Heart right ventricle (tissue), 16 donors: ENCODE measurements at regions not wholly inside any gene's neighbourhood (a gene's known extent, or its start where the extent isn't known, plus 50 kb on each side); places are given as distances from the start of the nearest gene placed in this dataset.

ENCODE experiments used
- ATAC-seq, 8 donors: fragments of 200-7000 bp; cut with Tn5 transposase; one replicate each; pipeline ENCODE4 v1.9.1; 2020; ENCODE audit warnings: mild to moderate bottlenecking in 8 of 8, moderate library complexity in 8 of 8, moderate number of reproducible peaks in 1 of 8
- DNase-seq, 2 donors: peaks; one replicate each; pipeline ENCODE4 v3.0.0-alpha.2; 2020
- H3K27ac ChIP-seq, 10 donors: fragments of 200-600 bp; sonication (generic) in 2 of 10; one replicate each; pipeline versions ENCODE4 v1.5.0 to v1.8.0; 2020 to 2022; ENCODE audit warnings: mild to moderate bottlenecking in 3 of 10
- H3K27me3 ChIP-seq, 7 donors: fragments of 200-600 bp; one replicate each; pipeline ENCODE4 v1.8.0; 2021 to 2022; ENCODE audit warnings: mild to moderate bottlenecking in 2 of 7
- H3K36me3 ChIP-seq, 9 donors: fragments of 200-600 bp; sonication (generic) in 1 of 9; one replicate each; pipeline versions ENCODE4 v1.5.0 to v1.8.0; 2020 to 2022; ENCODE audit warnings: mild to moderate bottlenecking in 2 of 9
- H3K4me1 ChIP-seq, 9 donors: fragments of 200-600 bp; sonication (generic) in 1 of 9; one replicate each; pipeline versions ENCODE4 v1.5.0 to v1.8.0; 2020 to 2022; ENCODE audit warnings: mild to moderate bottlenecking in 4 of 9
- H3K4me3 ChIP-seq, 10 donors: fragments of 200-600 bp; sonication (generic) in 2 of 10; one replicate each; pipeline versions ENCODE4 v1.5.0 to v1.8.0; 2020 to 2022; ENCODE audit warnings: mild to moderate bottlenecking in 7 of 10, moderate library complexity in 2 of 10
- H3K9me3 ChIP-seq, 11 donors: fragments of 200-600 bp in 10 of 11; sonication (generic) in 2 of 11; one replicate each; pipeline versions ENCODE4 v1.5.0 to v1.8.0; 2013 to 2022; ENCODE audit warnings: mild to moderate bottlenecking in 2 of 11, control low read depth in 1 of 11, moderate library complexity in 1 of 11
- CTCF ChIP-seq, 9 donors: fragments of 200-600 bp; sonication (generic) in 2 of 9; IDR thresholded peaks; one replicate each; pipeline versions ENCODE4 v1.5.0 to v1.8.0; 2021 to 2022; ENCODE audit warnings: antibody characterized with exemption in 9 of 9, mild to moderate bottlenecking in 5 of 9, moderate library complexity in 1 of 9
- whole genome bisulfite sequencing, 2 donors: extraction: QIAGEN DNeasy Blood & Tissue Kit; methylation state at CpG; one replicate each; pipeline ENCODE4 v1.1.7; 2013; ENCODE audit warnings: inconsistent platforms in 1 of 2; 5-methylcytosine and 5-hydroxymethylcytosine counted together
- intact Hi-C, 10 donors: fragments of 100-400 bp; cut with DNase I; formaldehyde crosslinking; loops; one replicate each; pipeline versions ENCODE4 v1.11.1 to v1.14.2; 2022
- donor health status: Arrhythmogenic right ventricular cardiomyopathy.
- donor health status: ischemic (EF 13 %, LVEDD 7.1; RV severe dilation, severe dysfunction).
- donor health status: healthy with polysubstance abuse.
- donor health status: DM: no; HTN: yes; CAD: no.
- donor health status: DM: no; HTN: no; CAD: no.
- donor health status: ischemic (EF 25% LVEDD 6.9; RV normal size, moderate dysfunction).
- donor health status: ischemic (EF 25% LVEDD 5.7; RV mildly dilated, moderate dysfunction).
- donor health status: healthy.
- donor health status: DM: yes; HTN: yes; CAD: no.
- donor health status: Ischemic cardiomyopathy.
- donor health status: ischemic (EF 35%, LVEDD 5.7; RV mildly dilated, moderate dysfunction).
- donor health status: nonischemic (EF 11% LVEDD 7.7; RV severe dilation, severe dysfunction).
- donor health status: DM: yes; HTN: yes; CAD: no.
- donor health status: PGD.
- donor health status: ischemic (EF 29% LVEDD 5.4; RV normal size, mild dysfunction).
- donor health status: nonischemic (EF 23%, LVEDD 6.1; RV moderate dilation, normal function).

- H3K4me1 ChIP-seq: no peaks in the 10 kb centered on the region
- H3K36me3 ChIP-seq: no peaks in the 10 kb centered on the region
- ATAC-seq (no peak), DNase-seq (no peak)
- no peaks in the 10 kb centered on the region for H3K27me3 ChIP-seq
- H3K4me3 ChIP-seq: no peak overlapping the region
- no peak overlapping the region for H3K27ac ChIP-seq
- no peak for TF ChIP-seq CTCF (IDR thresholded peaks at IDR 0.05)
- intact Hi-C loops: no loop called here
- peaks cover 0 to 24% (median 0%) of the 10 kb centered on the region in 11 donors for H3K9me3 ChIP-seq
- WGBS, 2 donors: 70 to 88% methylated on average over 3 of the region's 3 CpGs
Observed at GRCh38 chr6:76593668-76594067, 521.2 kb upstream of the IMPG1 start.

- DNase-seq: no peak
- intact Hi-C loops: no loop called here
Observed at GRCh38 chr6:76592566-76592965, 520.1 kb upstream of the IMPG1 start.

GRCh38 chr6:76587271-76587670, 514.8 kb upstream of the IMPG1 start:
- Histone ChIP-seq H3K27me3 (no peaks in the 10 kb centered on the region), H3K4me3 (no peak overlapping the region), H3K27ac (no peak overlapping the region), H3K9me3 (peaks cover 0 to 18% (median 0%) of the 10 kb centered on the region in 11 donors), H3K36me3 (no peaks in the 10 kb centered on the region), H3K4me1 (no peaks in the 10 kb centered on the region)
- no peak for TF ChIP-seq CTCF (IDR thresholded peaks at IDR 0.05)
- intact Hi-C loops: no loop called here
- ATAC-seq: no peak
- WGBS, 2 donors: 29 to 47% methylated on average over 2 of the region's 2 CpGs
- no peak for DNase-seq

More at GRCh38 chr6:76592566-76592965, 520.1 kb upstream of the IMPG1 start:
- no peaks in the 10 kb centered on the region for H3K27me3 ChIP-seq
- H3K4me1 ChIP-seq: no peaks in the 10 kb centered on the region
- no peaks in the 10 kb centered on the region for H3K36me3 ChIP-seq
- no peak overlapping the region for H3K27ac ChIP-seq
- TF ChIP-seq CTCF (IDR thresholded peaks at IDR 0.05): no peak
- peaks cover 0 to 25% (median 0%) of the 10 kb centered on the region in 11 donors for H3K9me3 ChIP-seq
- no peak for ATAC-seq
- H3K4me3 ChIP-seq: no peak overlapping the region

GRCh38 chr6:76584121-76584520, 511.7 kb upstream of the IMPG1 start:
- H3K36me3 ChIP-seq: no peaks in the 10 kb centered on the region
- no peaks in the 10 kb centered on the region for H3K4me1 ChIP-seq
- no peak for TF ChIP-seq CTCF (IDR thresholded peaks at IDR 0.05)
- ATAC-seq (no peak), DNase-seq (no peak)
- intact Hi-C loops: no loop called here
- no peak overlapping the region for H3K27ac ChIP-seq
- H3K4me3 ChIP-seq: no peak overlapping the region
- no peaks in the 10 kb centered on the region for H3K27me3 ChIP-seq
- 51 to 57% methylated on average over 2 of the region's 2 CpGs for WGBS, 2 donors
- H3K9me3 ChIP-seq: peaks cover 0 to 6% (median 0%) of the 10 kb centered on the region in 11 donors

GRCh38 chr6:76578746-76579145, 506.3 kb upstream of the IMPG1 start:
- ATAC-seq (no peak), DNase-seq (no peak)
- H3K27ac ChIP-seq: no peak overlapping the region
- WGBS, 2 donors: 47 to 61% methylated on average over 1 of the region's 1 CpG
- H3K9me3 ChIP-seq: no peaks in the 10 kb centered on the region
- no peaks in the 10 kb centered on the region for H3K4me1 ChIP-seq
- no peak overlapping the region for H3K4me3 ChIP-seq
- no peaks in the 10 kb centered on the region for H3K27me3 ChIP-seq
- intact Hi-C loops: no loop called here
- no peaks in the 10 kb centered on the region for H3K36me3 ChIP-seq
- no peak for TF ChIP-seq CTCF (IDR thresholded peaks at IDR 0.05)
